ENCODE measurements at regions not wholly inside any gene's neighbourhood (a gene's known extent, or its start where the extent isn't known, plus 50 kb on each side); places are given as distances from the start of the nearest gene placed in this dataset.

DNA sequence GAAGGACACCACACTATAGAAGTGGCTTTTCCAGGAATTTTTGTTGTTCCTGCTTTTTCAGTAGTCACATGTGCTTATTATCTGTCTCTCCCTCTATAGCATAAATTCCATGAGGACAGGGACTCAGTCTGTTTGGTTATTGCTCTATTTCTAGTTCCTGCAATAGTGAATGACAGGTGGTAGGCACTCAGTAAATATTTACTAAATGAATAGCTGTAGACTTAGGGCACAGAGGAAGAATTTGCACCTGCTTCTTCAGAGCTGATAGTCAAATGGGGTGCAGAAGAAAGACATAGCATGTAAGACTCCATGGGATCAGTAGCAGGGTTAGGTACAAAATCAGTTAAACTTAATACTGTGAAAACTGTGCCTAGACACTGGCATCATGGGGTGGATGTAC is 580.2 kb downstream of the CCDC171 start:
- peaks cover 3% of the 10 kb centered on the region for H3K4me1 Mint-ChIP-seq (ENCODE audit: low read depth)
- no peaks in the 10 kb centered on the region for H3K36me3 Mint-ChIP-seq (ENCODE audit: low read depth)
- intact Hi-C loops (cut with micrococcal nuclease) = loop anchor here (2.0 kb wide), 1 partner anchor 258 kb away; no protein-coding TSS in a partner anchor
- no peak overlapping the region for H3K27ac Mint-ChIP-seq
- DNase-seq (ENCODE audit: low spot score) = no peak
- no peaks in the 10 kb centered on the region for H3K27me3 Mint-ChIP-seq (ENCODE audit: low read depth)
- no peak overlapping the region for H3K4me3 Mint-ChIP-seq (ENCODE audit: low read depth)
- no peaks in the 10 kb centered on the region for H3K9me3 Mint-ChIP-seq

DNA sequence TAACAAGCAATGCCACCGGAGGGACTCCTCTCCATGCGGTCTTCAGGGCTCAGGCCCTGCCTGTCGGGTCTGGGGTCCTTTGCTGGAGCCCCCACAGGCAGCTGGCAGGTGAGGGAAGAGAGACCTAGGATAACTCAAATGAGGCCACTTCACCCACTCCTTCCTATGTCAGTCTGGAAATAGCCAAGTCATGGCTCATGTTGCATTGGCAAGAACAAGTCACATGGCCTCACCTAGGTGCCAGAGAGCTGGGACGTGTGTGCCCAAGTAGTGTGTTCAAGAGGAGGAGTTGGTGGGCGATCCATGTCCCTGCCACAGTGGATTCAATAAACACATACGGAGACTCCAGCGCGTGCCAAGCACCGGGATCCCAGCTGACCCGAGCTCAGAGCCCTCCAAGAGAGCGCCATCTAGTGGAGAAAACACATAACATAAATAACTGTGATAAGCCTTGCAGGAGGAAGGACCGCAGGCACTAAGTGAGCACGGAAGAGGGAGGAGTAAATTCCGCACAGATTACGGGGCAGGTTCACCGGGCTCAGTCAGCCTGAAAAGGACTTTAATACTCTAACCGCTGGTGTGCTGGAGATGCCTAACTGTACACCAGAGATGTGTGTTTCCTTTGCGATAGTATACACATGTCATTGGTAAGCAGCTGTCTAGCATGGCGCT is 580.8 kb downstream of the CCDC171 start:
- H3K4me3 Mint-ChIP-seq (ENCODE audit: low read depth) = no peak overlapping the region
- DNase-seq (ENCODE audit: low spot score) = peak; percentile 18
- intact Hi-C loops (cut with micrococcal nuclease) = loop anchor here (2.0 kb wide), 1 partner anchor 259 kb away; no protein-coding TSS in a partner anchor
- H3K4me1 Mint-ChIP-seq (ENCODE audit: low read depth) = peaks cover 3% of the 10 kb centered on the region
- no peaks in the 10 kb centered on the region for H3K36me3 Mint-ChIP-seq (ENCODE audit: low read depth)
- no peak overlapping the region for H3K27ac Mint-ChIP-seq
- H3K27me3 Mint-ChIP-seq (ENCODE audit: low read depth) = no peaks in the 10 kb centered on the region
- no peaks in the 10 kb centered on the region for H3K9me3 Mint-ChIP-seq

DNA sequence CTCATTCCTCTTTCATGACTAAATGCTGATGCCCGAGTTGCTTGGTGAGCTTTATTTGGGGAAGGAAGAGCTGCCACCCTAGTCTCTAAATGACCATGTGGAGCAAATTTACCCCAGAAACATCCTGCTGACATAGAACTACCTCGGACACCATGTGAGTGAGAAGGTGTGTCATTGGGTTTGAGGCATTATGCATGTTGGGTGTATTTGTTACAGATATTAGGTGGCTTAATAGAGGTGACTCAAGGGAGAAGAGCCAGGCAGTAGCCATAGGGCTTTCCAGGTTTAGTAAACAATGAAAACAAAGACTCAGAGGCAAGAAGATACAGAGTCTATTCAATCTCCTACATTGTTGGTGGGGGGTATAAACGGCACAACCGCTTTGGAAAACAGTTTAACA is 581.5 kb downstream of the CCDC171 start:
- DNase-seq (ENCODE audit: low spot score) = no peak
- Mint-ChIP-seq H3K27ac (no peak overlapping the region), H3K4me1 (ENCODE audit: low read depth) (peaks cover 3% of the 10 kb centered on the region), H3K36me3 (ENCODE audit: low read depth) (no peaks in the 10 kb centered on the region), H3K27me3 (ENCODE audit: low read depth) (no peaks in the 10 kb centered on the region), H3K4me3 (ENCODE audit: low read depth) (no peak overlapping the region), H3K9me3 (no peaks in the 10 kb centered on the region)
- intact Hi-C loops (cut with micrococcal nuclease) = no loop called here

DNA sequence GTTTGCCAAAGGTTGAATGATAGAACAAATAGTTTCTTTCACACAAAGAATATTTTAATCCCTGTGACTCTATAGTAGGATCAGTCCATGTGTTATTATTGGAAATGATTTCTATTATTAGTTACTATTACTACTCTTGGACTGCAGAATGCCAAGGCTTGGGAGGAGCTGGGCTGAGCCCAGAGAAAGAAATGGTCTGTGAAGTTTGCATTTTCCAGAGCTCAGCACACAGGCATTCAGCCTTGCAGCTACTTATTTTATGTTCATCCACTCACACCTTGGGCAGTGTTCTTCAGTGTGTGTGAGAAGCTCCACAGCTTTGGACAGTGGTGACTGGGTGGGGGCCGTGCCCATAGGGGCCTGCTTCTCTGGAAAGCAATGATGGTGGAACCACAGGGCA is 583.1 kb downstream of the CCDC171 start:
- H3K4me3 Mint-ChIP-seq (ENCODE audit: low read depth) = no peak overlapping the region
- H3K4me1 Mint-ChIP-seq (ENCODE audit: low read depth) = peaks cover 3% of the 10 kb centered on the region
- intact Hi-C loops (cut with micrococcal nuclease) = no loop called here
- H3K27ac Mint-ChIP-seq = no peak overlapping the region
- no peak for DNase-seq (ENCODE audit: low spot score)
- no peaks in the 10 kb centered on the region for H3K9me3 Mint-ChIP-seq
- no peaks in the 10 kb centered on the region for H3K27me3 Mint-ChIP-seq (ENCODE audit: low read depth)
- H3K36me3 Mint-ChIP-seq (ENCODE audit: low read depth) = no peaks in the 10 kb centered on the region

DNA sequence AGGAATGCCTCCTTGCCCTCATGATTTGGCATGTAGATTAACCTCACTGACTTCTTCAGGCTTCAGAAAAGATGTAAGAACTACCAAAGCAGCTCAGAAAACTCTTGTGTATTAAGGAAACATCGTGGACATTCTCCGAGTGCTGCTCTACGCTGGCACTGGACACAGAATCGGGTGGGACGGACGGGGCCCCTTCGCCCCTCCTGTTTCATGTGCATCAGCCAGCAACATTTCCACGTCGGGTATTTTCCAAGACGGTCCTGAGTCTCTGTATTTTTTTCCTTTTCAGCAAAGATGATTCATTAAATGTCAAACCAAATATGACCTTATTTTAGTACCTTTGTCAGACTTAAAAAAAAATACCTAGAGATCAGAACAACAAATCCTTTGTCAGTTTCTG is 583.6 kb downstream of the CCDC171 start:
- Mint-ChIP-seq H3K27ac (no peak overlapping the region), H3K4me1 (ENCODE audit: low read depth) (peaks cover 3% of the 10 kb centered on the region), H3K9me3 (no peaks in the 10 kb centered on the region), H3K27me3 (ENCODE audit: low read depth) (no peaks in the 10 kb centered on the region), H3K4me3 (ENCODE audit: low read depth) (no peak overlapping the region), H3K36me3 (ENCODE audit: low read depth) (no peaks in the 10 kb centered on the region)
- intact Hi-C loops (cut with micrococcal nuclease) = no loop called here
- DNase-seq (ENCODE audit: low spot score) = no peak

DNA sequence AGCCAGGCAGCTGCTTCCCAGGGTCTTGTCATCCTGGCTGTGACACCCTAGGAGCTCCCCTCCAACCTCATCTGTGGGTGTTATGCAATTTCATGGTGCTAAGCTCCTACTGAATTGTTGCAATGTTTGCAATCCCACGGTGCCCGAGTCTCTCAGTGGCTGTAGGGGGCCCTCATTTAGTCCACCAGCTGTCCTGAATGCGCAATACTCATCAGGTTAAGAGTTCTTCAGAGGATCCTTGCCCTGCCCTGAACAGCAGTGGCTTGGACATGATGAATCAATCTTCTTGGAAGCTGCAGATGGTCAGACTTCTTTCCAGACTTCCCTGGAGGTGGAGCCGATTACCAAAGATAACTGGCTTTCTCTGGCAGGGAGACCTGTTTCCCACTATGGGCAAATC is 584.1 kb downstream of the CCDC171 start:
- Mint-ChIP-seq H3K9me3 (no peaks in the 10 kb centered on the region), H3K27me3 (ENCODE audit: low read depth) (no peaks in the 10 kb centered on the region), H3K4me1 (ENCODE audit: low read depth) (peaks cover 3% of the 10 kb centered on the region), H3K36me3 (ENCODE audit: low read depth) (no peaks in the 10 kb centered on the region), H3K27ac (no peak overlapping the region), H3K4me3 (ENCODE audit: low read depth) (no peak overlapping the region)
- DNase-seq (ENCODE audit: low spot score) = no peak
- intact Hi-C loops (cut with micrococcal nuclease) = no loop called here

DNA sequence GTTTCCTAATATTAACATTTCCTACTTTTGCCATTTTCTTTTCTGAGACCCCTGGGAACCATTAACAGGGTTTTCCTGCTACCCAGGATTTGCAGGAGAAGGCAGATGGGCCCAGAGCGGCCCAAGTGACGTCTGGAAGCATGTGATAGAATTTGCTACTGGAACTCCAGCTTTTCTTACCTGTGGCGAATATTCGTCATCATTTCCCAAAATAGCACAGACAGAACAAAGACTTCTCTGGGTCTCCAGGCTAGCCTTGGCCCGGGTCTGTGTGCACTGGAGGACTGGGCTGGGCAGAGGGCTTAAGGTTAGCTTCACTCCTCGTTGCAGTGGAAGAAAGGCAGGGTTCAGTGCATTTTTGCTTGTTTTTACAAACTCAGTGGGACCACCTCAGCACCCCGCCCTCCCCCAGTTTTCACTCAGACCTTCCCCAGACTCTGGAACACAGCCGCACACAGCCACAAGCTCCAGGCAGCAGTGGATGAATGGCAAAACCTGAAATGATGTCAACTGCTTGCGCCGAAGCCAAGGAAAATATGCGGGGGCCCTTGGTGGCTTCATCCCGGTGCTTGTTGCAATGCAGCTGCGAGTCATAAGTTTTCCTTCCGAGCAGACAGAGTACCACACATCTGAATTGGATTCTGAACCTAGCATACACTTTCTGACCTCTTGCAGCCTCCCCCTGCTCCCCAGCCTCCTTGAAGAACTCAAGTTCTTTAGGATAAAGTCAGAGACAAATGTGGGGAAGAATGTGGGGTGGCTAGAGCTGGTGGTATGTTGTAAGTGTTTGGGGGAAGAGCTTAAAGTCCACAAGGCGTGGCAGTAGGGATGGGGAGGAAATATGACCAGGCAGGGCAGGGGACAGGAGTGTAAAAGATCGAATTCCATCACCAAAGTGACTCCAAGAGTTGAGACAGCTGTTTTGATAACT is 586.0 kb downstream of the CCDC171 start:
- no peak for DNase-seq (ENCODE audit: low spot score)
- Mint-ChIP-seq H3K27ac (no peak overlapping the region), H3K9me3 (no peaks in the 10 kb centered on the region), H3K27me3 (ENCODE audit: low read depth) (no peaks in the 10 kb centered on the region), H3K4me3 (ENCODE audit: low read depth) (no peak overlapping the region), H3K36me3 (ENCODE audit: low read depth) (no peaks in the 10 kb centered on the region), H3K4me1 (ENCODE audit: low read depth) (peaks cover under 1% of the 10 kb centered on the region)
- intact Hi-C loops (cut with micrococcal nuclease) = no loop called here

DNA sequence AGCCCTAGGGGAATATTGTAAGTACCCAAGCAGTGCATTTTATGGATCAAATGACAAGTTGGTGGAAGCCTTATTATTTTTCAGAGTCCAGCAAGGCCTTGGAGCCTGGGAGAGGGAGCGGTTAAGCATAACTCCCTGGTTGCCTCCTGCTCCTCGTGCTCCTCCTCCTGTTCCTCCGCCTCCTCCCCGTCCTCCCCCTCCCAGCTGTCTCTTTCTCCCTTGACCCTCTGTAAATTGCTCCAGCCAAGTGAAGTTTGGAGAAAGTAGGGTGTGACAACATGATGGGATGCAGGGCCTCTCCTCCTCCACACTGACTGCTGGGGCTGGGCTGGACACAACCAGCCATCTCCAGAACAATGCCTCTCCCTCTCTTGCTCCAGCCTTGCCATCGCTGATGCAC is 586.9 kb downstream of the CCDC171 start:
- H3K4me3 Mint-ChIP-seq (ENCODE audit: low read depth) = no peak overlapping the region
- H3K36me3 Mint-ChIP-seq (ENCODE audit: low read depth) = no peaks in the 10 kb centered on the region
- no peak overlapping the region for H3K27ac Mint-ChIP-seq
- no peaks in the 10 kb centered on the region for H3K4me1 Mint-ChIP-seq (ENCODE audit: low read depth)
- intact Hi-C loops (cut with micrococcal nuclease) = no loop called here
- H3K27me3 Mint-ChIP-seq (ENCODE audit: low read depth) = no peaks in the 10 kb centered on the region
- H3K9me3 Mint-ChIP-seq = no peaks in the 10 kb centered on the region
- no peak for DNase-seq (ENCODE audit: low spot score)

DNA sequence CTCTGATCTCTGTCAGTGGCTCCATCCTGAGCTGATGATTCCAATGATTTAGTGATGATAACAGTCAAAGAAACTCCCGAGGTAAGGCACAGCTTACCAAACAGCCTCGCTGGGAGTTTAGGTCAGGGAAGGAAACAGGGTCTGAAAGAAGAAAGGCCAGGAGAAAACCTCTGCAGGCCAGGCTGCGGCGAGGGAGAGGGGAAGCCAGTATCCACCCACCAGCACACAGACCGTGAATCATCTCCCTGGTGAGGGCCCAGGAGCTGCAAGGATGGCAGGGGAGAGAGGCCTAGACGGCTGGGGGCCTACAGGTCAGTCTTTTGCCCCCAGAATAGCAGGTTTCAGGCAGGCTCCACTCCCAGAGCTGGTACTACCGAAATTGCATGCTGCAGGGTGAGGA is 590.5 kb downstream of the CCDC171 start:
- DNase-seq (ENCODE audit: low spot score) = no peak
- H3K27ac Mint-ChIP-seq = no peak overlapping the region
- no peaks in the 10 kb centered on the region for H3K4me1 Mint-ChIP-seq (ENCODE audit: low read depth)
- no peak overlapping the region for H3K4me3 Mint-ChIP-seq (ENCODE audit: low read depth)
- intact Hi-C loops (cut with micrococcal nuclease) = no loop called here
- H3K9me3 Mint-ChIP-seq = no peaks in the 10 kb centered on the region
- H3K27me3 Mint-ChIP-seq (ENCODE audit: low read depth) = no peaks in the 10 kb centered on the region
- no peaks in the 10 kb centered on the region for H3K36me3 Mint-ChIP-seq (ENCODE audit: low read depth)

DNA sequence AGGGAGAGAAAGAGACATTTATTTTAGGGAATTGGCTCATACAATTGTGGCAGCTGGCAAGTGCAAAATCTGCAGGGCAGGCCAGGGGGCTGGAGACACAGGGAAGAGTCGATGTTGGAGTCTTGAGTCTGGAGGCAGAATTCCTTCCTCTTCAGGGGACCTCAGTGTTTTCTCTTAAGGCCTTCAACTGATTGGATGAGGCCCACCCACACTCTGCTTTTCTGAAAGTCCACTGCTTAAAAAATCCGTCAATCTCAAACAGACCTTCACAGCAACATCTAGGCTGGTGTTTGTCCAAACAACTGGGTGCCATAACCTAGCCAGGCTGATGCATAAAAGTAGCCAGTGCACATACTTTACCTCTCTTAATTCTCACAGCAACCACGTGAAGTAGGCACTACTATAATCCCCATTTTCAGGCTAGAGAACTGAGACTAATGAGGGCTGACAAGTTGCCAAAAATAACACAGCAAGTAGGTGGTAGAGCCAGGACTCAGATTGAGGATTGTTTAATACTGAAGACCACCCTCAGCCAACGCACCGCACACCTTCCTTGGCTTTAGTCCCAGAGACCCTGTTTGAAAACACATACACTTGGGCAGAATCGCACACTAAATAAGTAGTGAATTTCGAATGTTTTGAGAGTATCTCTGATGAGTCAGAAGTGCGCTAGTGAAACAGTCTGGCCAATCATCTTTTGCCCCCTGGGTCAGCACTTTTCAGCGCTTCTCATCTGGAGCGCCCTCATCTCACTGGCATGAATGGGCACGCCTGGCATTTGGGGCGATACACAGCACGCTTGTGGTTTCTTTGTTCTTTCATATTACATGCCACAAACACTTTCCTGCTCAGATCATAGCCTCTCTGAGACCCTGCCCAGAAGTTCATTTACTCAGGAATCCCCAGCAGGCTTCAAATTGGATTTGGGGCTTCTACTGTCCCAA is 591.4 kb downstream of the CCDC171 start:
- intact Hi-C loops (cut with micrococcal nuclease) = no loop called here
- no peaks in the 10 kb centered on the region for H3K9me3 Mint-ChIP-seq

DNA sequence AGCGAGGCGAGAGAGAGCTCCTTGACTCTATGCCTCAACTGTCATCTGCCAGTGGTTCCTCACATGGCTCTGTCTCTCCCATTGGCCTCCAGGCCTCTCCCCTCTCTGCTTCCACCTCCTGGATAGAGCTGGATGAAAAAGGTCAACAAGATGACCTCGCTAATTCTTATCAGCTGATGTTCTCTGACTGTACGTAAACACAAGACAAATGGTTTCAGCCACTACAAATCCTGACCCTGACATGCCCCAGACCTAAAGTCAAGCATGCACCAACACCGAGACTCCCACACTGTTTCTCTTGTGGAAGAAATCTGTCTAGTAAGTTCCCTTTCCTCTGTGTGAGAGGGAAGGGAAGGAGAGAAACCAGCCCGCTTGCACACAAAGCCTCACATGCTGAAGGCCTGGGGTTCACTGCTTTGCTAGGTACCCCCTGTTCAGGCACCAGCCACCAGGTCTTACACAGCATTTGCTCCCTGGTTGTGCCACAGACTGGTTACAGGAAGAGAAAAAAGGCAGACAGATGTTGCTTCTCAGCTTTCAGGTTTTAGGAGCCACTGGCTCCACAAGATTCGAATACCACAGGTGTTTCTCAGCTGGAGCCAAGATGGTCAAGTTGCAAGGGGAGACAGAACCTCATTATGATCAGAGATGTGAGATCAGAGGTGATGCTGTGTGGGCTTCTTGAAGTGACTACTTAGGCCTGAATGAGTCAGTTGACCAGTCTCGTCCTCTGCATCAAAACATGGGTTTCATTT is 592.5 kb downstream of the CCDC171 start:
- Mint-ChIP-seq H3K27ac (no peak overlapping the region), H3K9me3 (no peaks in the 10 kb centered on the region), H3K4me3 (ENCODE audit: low read depth) (no peak overlapping the region), H3K27me3 (ENCODE audit: low read depth) (no peaks in the 10 kb centered on the region), H3K36me3 (ENCODE audit: low read depth) (no peaks in the 10 kb centered on the region), H3K4me1 (ENCODE audit: low read depth) (no peaks in the 10 kb centered on the region)
- intact Hi-C loops (cut with micrococcal nuclease) = no loop called here
- DNase-seq (ENCODE audit: low spot score) = no peak

More for the DNA sequence above, 591.4 kb downstream of the CCDC171 start:
- Mint-ChIP-seq H3K4me3 (ENCODE audit: low read depth) (no peak overlapping the region), H3K27ac (no peak overlapping the region), H3K27me3 (ENCODE audit: low read depth) (no peaks in the 10 kb centered on the region), H3K4me1 (ENCODE audit: low read depth) (no peaks in the 10 kb centered on the region), H3K36me3 (ENCODE audit: low read depth) (no peaks in the 10 kb centered on the region)
- DNase-seq (ENCODE audit: low spot score) = no peak

DNA sequence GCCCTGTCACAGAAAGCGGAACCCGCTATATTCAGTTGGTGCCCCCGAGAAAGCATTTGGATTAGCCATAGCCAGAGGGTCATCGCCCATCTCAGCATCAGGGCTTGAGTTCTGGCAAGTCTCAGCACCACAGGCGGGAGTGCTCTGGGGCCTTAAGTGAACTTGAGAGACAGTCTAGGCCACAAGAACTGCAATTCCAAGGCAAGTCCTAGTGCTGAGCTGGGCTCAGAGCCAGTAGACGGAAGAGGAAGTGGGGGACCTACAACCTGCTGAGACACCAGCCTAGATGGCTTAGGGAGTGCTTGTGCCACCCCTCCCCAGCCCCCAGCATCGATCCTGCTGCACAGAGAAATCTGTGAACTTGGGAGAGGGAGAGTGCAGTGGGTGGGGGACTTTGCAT is 594.9 kb downstream of the CCDC171 start:
- intact Hi-C loops (cut with micrococcal nuclease) = no loop called here
- Mint-ChIP-seq H3K4me3 (ENCODE audit: low read depth) (no peak overlapping the region), H3K9me3 (no peaks in the 10 kb centered on the region), H3K36me3 (ENCODE audit: low read depth) (no peaks in the 10 kb centered on the region), H3K27ac (no peak overlapping the region), H3K4me1 (ENCODE audit: low read depth) (no peaks in the 10 kb centered on the region), H3K27me3 (ENCODE audit: low read depth) (peaks cover 1% of the 10 kb centered on the region)
- no peak for DNase-seq (ENCODE audit: low spot score)

All from activated T-helper 2 cell treated with anti-CD3 and anti-CD28 coated beads, Interferon-gamma antibody, Interleukin-2, Interleukin-4, amounts not matched to agents 10 μg/mL and 5 μg/mL and 100 μg/mL, durations not matched to agents 14 hours and 24 hours and 36 hours (primary cell).